NOMO-1 treated with DMSO at 0.1 percent for 48 hours (cell line): ENCODE measurements at regions not wholly inside any gene's neighbourhood (a gene's known extent, or its start where the extent isn't known, plus 50 kb on each side); places are given as distances from the start of the nearest gene placed in this dataset.
"Not testable (repeated sequence)": the region's sequence is repeated elsewhere in the genome, so short reads cannot be mapped to it uniquely, and the experiment has no call there.

Source experiments
- DNase-seq: peaks from one replicate; lab custom pipeline; 2025; ENCODE audit not compliant: unreplicated experiment; lab: John Stamatoyannopoulos, UW

DNA sequence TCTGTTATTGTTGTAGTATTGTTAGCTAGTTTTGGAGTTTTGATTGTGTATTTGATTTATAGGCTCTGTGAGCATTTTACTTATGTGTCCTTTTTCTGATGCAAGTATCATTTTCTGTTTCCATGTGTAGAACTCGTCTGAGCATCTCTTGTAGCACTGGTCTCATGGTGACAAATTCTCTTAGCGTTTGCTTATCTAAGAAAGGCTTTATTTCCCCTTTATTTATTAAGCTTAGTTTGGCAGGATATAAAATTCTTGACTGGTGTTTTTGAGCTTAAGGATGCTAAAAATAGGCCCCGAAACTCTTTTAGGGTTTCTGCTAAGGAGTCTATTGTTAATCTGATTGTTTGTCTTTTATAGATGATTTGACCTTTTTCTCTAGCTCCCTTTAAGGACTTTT is 57.6 kb upstream of the THUMPD2 start:
- DNase-seq: no peak

DNA sequence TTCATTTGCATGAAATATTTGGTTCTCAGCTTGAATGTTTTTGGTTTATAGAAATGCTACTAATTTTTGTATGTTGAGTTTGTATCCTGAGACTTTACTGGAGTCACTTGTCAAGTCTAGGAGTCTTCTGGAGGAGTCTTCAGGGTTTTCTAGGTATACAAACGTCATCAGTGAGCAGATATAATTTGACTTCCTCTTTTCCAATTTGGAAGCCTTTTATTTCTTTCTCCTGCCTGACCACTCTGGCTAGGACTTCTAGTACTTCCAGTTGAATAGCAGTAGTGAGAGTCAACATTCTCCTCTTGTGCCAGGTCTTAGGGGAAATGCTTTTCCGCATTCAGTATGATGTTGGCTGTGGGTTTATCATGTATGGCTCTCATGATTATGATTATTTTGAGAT is 55.4 kb upstream of the THUMPD2 start:
- DNase-seq: peak; percentile 4

DNA sequence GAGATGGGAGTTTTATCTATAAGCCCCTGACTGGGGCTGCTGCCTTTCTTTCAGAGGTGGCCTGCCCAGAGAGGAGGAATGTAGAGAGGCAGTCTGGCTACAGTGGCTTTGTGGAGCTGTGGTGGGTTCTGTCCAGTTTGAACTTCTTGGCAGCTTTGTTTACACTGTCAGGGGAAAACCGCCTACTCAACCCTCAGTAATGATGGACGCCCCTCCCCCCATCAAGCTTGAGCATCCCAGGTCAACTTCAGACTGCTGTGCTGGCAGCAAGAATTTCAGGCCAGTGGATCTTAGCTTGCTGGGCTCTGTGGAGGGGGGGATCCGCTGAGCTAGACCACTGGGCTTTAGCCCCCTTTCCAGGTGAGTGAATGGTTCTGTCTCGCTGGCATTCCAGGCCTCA is 51.6 kb upstream of the THUMPD2 start:
- DNase-seq: not testable (repeated sequence)
